Astrocyte of the cerebellum (primary cell): ENCODE measurements at regions not wholly inside any gene's neighbourhood (a gene's known extent, or its start where the extent isn't known, plus 50 kb on each side); places are given as distances from the start of the nearest gene placed in this dataset.
"Not testable (repeated sequence)": the region's sequence is repeated elsewhere in the genome, so short reads cannot be mapped to it uniquely, and the experiment has no call there.

ENCODE experiments used
- DNase-seq: peaks from one replicate; pipeline ENCODE4 v3.0.0-alpha.2; 2011; ENCODE audit warnings: low read depth
- H3K4me3 ChIP-seq: 2 replicates; pipeline ENCODE4 v1.5.1; 2011; ENCODE audit warnings: mild to moderate bottlenecking, low read depth, low read length, moderate library complexity
- CTCF ChIP-seq: IDR thresholded peaks from 2 replicates; pipeline ENCODE4 v1.5.1; 2012; ENCODE audit warnings: low read length, low read depth, moderate library complexity, mild to moderate bottlenecking; ENCODE audit errors: missing control alignments
- in situ Hi-C: cut with HindIII; loops from 2 replicates; pipeline ENCODE4 v1.10.0; 2017; ENCODE audit warnings: low sequenced_read_pairs

- TF ChIP-seq CTCF: no peak
- H3K4me3 ChIP-seq: no peak overlapping the region
- in situ Hi-C loops: no loop called here
- no peak for DNase-seq
Observed at GRCh38 chr12:25884024-25884919, 74.2 kb upstream of the RASSF8 start.

GRCh38 chr12:25884920-25885234 lies 73.6 kb upstream of the RASSF8 start:
- H3K4me3 ChIP-seq: no peak overlapping the region
- TF ChIP-seq CTCF: no peak
- in situ Hi-C loops: no loop called here
- DNase-seq: no peak

GRCh38 chr12:25886396-25886795 lies 72.1 kb upstream of the RASSF8 start:
- in situ Hi-C loops: no loop called here
- TF ChIP-seq CTCF: no peak
- DNase-seq: no peak
- H3K4me3 ChIP-seq: no peak overlapping the region

GRCh38 chr12:25887367-25887766 lies 71.1 kb upstream of the RASSF8 start:
- in situ Hi-C loops: no loop called here
- no peak for DNase-seq
- TF ChIP-seq CTCF: no peak
- no peak overlapping the region for H3K4me3 ChIP-seq

GRCh38 chr12:25889185-25889584 lies 69.3 kb upstream of the RASSF8 start:
- in situ Hi-C loops: no loop called here
- no peak for TF ChIP-seq CTCF
- DNase-seq: no peak
- no peak overlapping the region for H3K4me3 ChIP-seq

GRCh38 chr12:25891095-25891494 lies 67.4 kb upstream of the RASSF8 start:
- in situ Hi-C loops, DNase-seq, H3K4me3 ChIP-seq: not testable (repeated sequence)

GRCh38 chr12:25894759-25895158 lies 63.7 kb upstream of the RASSF8 start:
- in situ Hi-C loops: no loop called here
- TF ChIP-seq CTCF: no peak
- no peak overlapping the region for H3K4me3 ChIP-seq
- no peak for DNase-seq
